OCI-LY1 (cell line): ENCODE measurements at regions not wholly inside any gene's neighbourhood (a gene's known extent, or its start where the extent isn't known, plus 50 kb on each side); places are given as distances from the start of the nearest gene placed in this dataset.

Source experiments
- H2AFZ ChIP-seq: fragments of 200-600 bp; sonication (generic), shearing (Covaris generic); 2 replicates; pipeline ENCODE4 v1.6.0; 2014; ENCODE audit warnings: antibody characterized with exemption, mild to moderate bottlenecking, low read length
- H3F3A ChIP-seq: fragments of 200-600 bp; sonication (generic), shearing (Covaris generic); 2 replicates; pipeline ENCODE4 v1.6.0; 2014; ENCODE audit warnings: mild to moderate bottlenecking, antibody characterized with exemption, low read length, moderate library complexity; ENCODE audit not compliant: insufficient read depth
- H3K27ac ChIP-seq: fragments of 200-600 bp; sonication (generic); 2 replicates; pipeline ENCODE4 v1.5.1; 2014; ENCODE audit warnings: low read length, mixed run types, mild to moderate bottlenecking, low read depth; ENCODE audit not compliant: poor library complexity, severe bottlenecking
- H3K27me3 ChIP-seq: fragments of 200-600 bp; sonication (generic); 2 replicates; pipeline ENCODE4 v1.6.0; 2014; ENCODE audit warnings: antibody characterized with exemption, mild to moderate bottlenecking, low read length, moderate library complexity; ENCODE audit not compliant: insufficient read depth
- H3K36me3 ChIP-seq: fragments of 200-600 bp; sonication (generic); 2 replicates; pipeline ENCODE4 v1.6.1; 2014; ENCODE audit warnings: mild to moderate bottlenecking, antibody characterized with exemption, low read length, moderate library complexity, mixed read lengths; ENCODE audit not compliant: insufficient read depth
- H3K4me1 ChIP-seq: fragments of 200-600 bp; sonication (generic); 2 replicates; pipeline ENCODE4 v1.5.1; 2014; ENCODE audit warnings: mild to moderate bottlenecking, low read length, moderate library complexity; ENCODE audit not compliant: insufficient read depth, severe bottlenecking
- H3K4me2 ChIP-seq: fragments of 200-600 bp; sonication (generic), shearing (Covaris generic); 2 replicates; pipeline ENCODE4 v1.6.1; 2014; ENCODE audit warnings: low read length
- H3K4me3 ChIP-seq: fragments of 200-600 bp; sonication (generic); 2 replicates; pipeline ENCODE4 v1.5.1; 2014; ENCODE audit warnings: low read length, low read depth, mild to moderate bottlenecking, mixed read lengths; ENCODE audit not compliant: poor library complexity, severe bottlenecking
- H3K79me2 ChIP-seq: fragments of 200-600 bp; shearing (Covaris generic); 2 replicates; pipeline ENCODE4 v1.6.1; 2016; ENCODE audit warnings: mixed run types, low read length, mixed read lengths; ENCODE audit not compliant: insufficient read depth
- H3K9ac ChIP-seq: fragments of 200-600 bp; sonication (generic), shearing (Covaris generic); 2 replicates; pipeline ENCODE4 v1.6.1; 2014; ENCODE audit warnings: mild to moderate bottlenecking, low read length, mixed read lengths
- H3K9me2 ChIP-seq: fragments of 200-600 bp; sonication (generic), shearing (Covaris generic); 2 replicates; pipeline ENCODE4 v1.6.1; 2014; ENCODE audit warnings: low read depth, mild to moderate bottlenecking, low read length, mixed read lengths
- H3K9me3 ChIP-seq: fragments of 200-600 bp; shearing (Covaris generic); 2 replicates; pipeline ENCODE4 v1.6.1; 2014; ENCODE audit warnings: low read length, mixed read lengths
- H4K20me1 ChIP-seq: fragments of 200-600 bp; sonication (generic), shearing (Covaris generic); 2 replicates; pipeline ENCODE4 v1.6.0; 2016; ENCODE audit warnings: mild to moderate bottlenecking, low read length; ENCODE audit not compliant: insufficient read depth
- CTCF ChIP-seq: fragments of 200-600 bp; sonication (generic), shearing (Covaris generic); IDR thresholded peaks from 2 replicates; pipeline ENCODE4 v1.5.1; 2017; ENCODE audit warnings: mild to moderate bottlenecking, antibody characterized with exemption, low read length, moderate library complexity, mixed read lengths
- EZH2 ChIP-seq: fragments of 200-600 bp; sonication (generic), shearing (Covaris generic); IDR thresholded peaks from 2 replicates; pipeline ENCODE4 v1.8.0; 2017; ENCODE audit warnings: borderline replicate concordance, mixed run types, mild to moderate bottlenecking, antibody characterized with exemption, low read length, moderate library complexity, mixed read lengths

- Histone ChIP-seq H3K4me3 (no peak overlapping the region), H3K9me3 (no peaks in the 10 kb centered on the region), H2AFZ (no peak overlapping the region), H3K79me2 (no peaks in the 10 kb centered on the region), H3K9me2 (no peaks in the 10 kb centered on the region), H3K4me2 (no peak overlapping the region), H4K20me1 (no peaks in the 10 kb centered on the region), H3K36me3 (no peaks in the 10 kb centered on the region), H3K27ac (no peak overlapping the region), H3K4me1 (no peaks in the 10 kb centered on the region), H3K27me3 (no peaks in the 10 kb centered on the region), H3K9ac (no peak overlapping the region), H3F3A (no peaks in the 10 kb centered on the region)
- TF ChIP-seq EZH2, result no peak
Measured at GRCh38 chr4:53917729-53918128, 146.7 kb downstream of the CHIC2 start.

GRCh38 chr4:53916431-53916889 is 147.9 kb downstream of the CHIC2 start:
- Histone ChIP-seq H4K20me1 (no peaks in the 10 kb centered on the region), H3K4me2 (no peak overlapping the region), H2AFZ (no peak overlapping the region), H3K4me3 (no peak overlapping the region), H3K27ac (no peak overlapping the region), H3K79me2 (no peaks in the 10 kb centered on the region), H3F3A (no peaks in the 10 kb centered on the region), H3K27me3 (no peaks in the 10 kb centered on the region), H3K36me3 (no peaks in the 10 kb centered on the region), H3K4me1 (no peaks in the 10 kb centered on the region), H3K9ac (no peak overlapping the region), H3K9me3 (no peaks in the 10 kb centered on the region), H3K9me2 (no peaks in the 10 kb centered on the region)
- TF ChIP-seq EZH2 (no peak), CTCF (no peak)

GRCh38 chr4:53914313-53915016 is 149.9 kb downstream of the CHIC2 start:
- Histone ChIP-seq H3K27me3 (no peaks in the 10 kb centered on the region), H3K4me1 (no peaks in the 10 kb centered on the region), H3K9me2 (no peaks in the 10 kb centered on the region), H3F3A (no peaks in the 10 kb centered on the region), H4K20me1 (no peaks in the 10 kb centered on the region), H3K4me2 (no peak overlapping the region), H3K9me3 (no peaks in the 10 kb centered on the region), H2AFZ (no peak overlapping the region), H3K36me3 (no peaks in the 10 kb centered on the region), H3K9ac (no peak overlapping the region), H3K4me3 (no peak overlapping the region), H3K27ac (no peak overlapping the region), H3K79me2 (no peaks in the 10 kb centered on the region)
- no peak for TF ChIP-seq CTCF
- TF ChIP-seq EZH2, result no peak

GRCh38 chr4:53913771-53914170 is 150.6 kb downstream of the CHIC2 start:
- no peaks in the 10 kb centered on the region for H3F3A ChIP-seq
- H3K4me2 ChIP-seq, result no peak overlapping the region
- H3K9me3 ChIP-seq, result no peaks in the 10 kb centered on the region
- H3K4me3 ChIP-seq, result no peak overlapping the region
- no peak for TF ChIP-seq CTCF
- no peak for TF ChIP-seq EZH2
- H3K36me3 ChIP-seq, result no peaks in the 10 kb centered on the region
- H3K79me2 ChIP-seq, result no peaks in the 10 kb centered on the region
- H3K9me2 ChIP-seq, result no peaks in the 10 kb centered on the region
- no peak overlapping the region for H3K27ac ChIP-seq
- H4K20me1 ChIP-seq, result no peaks in the 10 kb centered on the region
- H3K27me3 ChIP-seq, result no peaks in the 10 kb centered on the region
- no peak overlapping the region for H3K9ac ChIP-seq
- H3K4me1 ChIP-seq, result no peaks in the 10 kb centered on the region
- no peak overlapping the region for H2AFZ ChIP-seq
